Stimulated activated CD8-positive, alpha-beta memory T cell treated with anti-CD3 and anti-CD28 coated beads, Interleukin-12 subunit alpha, Interleukin-12 subunit beta, amount 100 ng/mL, for 1 hour (primary cell): ENCODE measurements at regions not wholly inside any gene's neighbourhood (a gene's known extent, or its start where the extent isn't known, plus 50 kb on each side); places are given as distances from the start of the nearest gene placed in this dataset.
"Not testable (repeated sequence)": the region's sequence is repeated elsewhere in the genome, so short reads cannot be mapped to it uniquely, and the experiment has no call there.

Source experiments
- DNase-seq: peaks from one replicate; pipeline ENCODE4 v3.0.0-alpha.2; 2020; ENCODE audit warnings: low read depth

GRCh38 chr12:131521326-131521725, 189.6 kb upstream of the SFSWAP start:
- DNase-seq, result no peak

DNA sequence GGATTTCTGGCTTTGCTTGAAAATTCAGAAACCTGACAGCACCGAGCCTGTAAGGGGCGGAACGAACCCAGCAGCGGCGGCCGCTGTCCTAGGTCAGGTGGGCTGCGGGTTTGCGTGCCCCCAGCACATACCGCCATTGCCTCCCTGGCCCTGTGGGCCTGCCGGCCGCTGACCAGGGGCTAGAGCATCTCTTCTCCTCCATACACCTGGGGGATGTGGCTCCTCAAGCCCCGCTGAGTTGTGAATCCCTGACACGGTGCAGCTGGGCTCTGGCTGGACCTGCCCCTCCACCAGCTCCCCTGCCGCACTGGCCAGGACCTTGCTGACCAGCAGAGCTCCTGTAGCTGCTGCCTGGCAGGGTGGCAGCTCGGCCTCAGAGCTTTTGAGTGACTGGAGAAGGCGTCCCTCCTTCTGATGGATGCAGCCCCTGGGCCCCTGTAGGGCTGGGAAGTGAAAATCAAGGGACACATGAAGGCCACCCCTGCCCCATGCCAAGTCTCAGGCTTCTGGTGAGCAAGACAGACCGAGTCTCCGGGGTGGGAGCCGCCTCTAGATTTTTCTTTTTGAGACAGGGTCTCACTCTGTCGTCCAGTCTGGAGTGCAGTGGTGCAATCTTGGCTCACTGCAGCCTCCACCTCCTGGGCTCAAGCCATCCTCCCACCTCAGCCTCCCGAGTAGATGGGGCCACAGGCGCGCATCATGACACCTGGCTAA, 184.9 kb upstream of the SFSWAP start:
- no peak for DNase-seq

- DNase-seq, result no peak
Measured at GRCh38 chr12:131527092-131527491, 183.8 kb upstream of the SFSWAP start.

GRCh38 chr12:131527736-131528135, 183.2 kb upstream of the SFSWAP start:
- DNase-seq, result no peak

- no peak for DNase-seq
Measured at GRCh38 chr12:131528144-131528543, 182.7 kb upstream of the SFSWAP start.

DNA sequence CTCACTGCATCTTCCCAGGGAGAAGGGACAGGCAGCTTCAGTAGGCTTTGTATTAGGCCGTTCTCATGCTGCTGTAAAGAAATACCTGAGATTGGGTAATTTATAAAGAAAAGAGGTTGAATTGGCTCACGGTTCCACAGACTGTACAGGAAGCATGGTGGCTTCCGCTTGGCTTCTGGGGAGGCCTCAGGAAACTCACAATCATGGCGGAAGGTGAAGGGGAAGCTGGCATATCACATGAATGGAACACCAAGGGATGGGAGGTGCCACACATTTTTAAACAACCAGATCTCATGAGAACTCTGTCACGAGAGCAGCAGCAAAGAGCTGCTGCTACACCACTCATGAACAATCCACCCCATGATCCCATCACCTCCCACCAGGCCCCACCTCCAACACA, 182.2 kb upstream of the SFSWAP start:
- DNase-seq, result no peak

DNA sequence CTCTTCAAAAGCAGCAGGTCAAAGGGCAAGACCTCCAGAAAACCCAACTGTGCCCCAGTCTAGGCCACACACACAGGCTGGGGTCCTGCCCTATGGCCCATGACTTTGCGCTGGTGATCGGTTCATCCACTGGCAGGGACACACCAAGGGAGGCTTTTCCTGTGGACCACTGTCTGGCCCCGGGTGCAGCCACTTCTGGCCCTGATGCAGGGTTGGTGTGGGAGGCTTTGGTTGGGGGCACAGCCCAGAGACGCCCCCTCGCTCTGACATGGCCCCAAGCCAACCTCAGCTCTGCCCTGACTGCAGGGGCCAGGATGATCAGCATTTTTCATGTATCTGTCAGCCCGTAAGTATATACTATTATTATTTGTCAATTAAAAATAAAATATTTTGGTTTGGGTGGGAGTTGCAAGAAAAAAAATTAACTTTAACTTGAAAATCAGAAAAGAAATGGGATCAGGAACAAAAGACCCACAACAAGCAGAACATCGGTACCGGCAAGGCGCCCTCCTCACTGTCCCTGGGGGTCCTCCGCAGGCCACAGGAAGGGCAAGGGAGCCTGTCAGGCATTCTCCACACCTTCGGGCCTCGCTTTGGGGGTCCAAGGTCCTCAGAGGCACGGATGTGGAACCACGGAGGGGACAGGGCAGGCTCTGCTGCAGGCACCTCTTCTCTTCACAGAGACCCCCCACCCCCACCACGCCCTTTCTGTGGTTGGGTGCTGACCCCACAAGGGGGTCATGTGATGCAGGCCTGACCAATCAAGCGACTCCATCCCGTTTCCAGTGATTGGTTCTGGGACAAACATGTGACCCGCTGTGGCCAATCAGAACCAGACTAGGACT, 181.5 kb upstream of the SFSWAP start:
- DNase-seq, result no peak

DNA sequence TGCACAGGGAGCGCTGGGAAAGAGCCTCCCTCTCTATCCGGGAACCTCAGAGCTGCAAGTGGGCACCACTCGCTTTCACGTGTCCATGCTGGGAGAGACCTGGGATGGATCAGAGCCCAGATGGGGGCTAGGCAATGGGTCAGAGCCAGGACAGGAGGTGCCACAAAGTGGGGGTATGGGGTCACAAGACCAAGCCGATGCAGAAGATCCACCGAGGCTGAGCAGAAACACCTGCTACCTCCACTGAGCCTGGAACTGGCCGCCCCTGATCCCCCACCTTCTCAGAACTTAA, 180.9 kb upstream of the SFSWAP start:
- no peak for DNase-seq

DNA sequence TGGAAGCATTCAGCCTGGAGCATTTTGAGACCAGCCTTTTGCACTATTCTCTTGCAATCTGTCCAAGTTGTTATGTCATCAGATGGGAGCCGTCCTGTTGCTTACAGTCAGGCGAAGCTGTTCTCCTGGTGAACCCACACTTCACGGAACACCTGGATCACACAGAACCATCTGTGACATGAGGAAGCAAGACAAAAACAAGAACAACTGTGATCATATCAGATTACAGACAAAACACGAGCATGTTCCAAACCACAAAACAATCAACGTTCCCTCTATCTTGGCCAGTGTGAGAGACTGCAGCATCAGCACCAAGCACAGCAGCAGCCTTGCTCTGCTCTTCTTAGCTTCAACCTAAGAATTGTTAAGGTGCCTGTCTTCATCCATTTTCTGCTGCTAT, 180.5 kb upstream of the SFSWAP start:
- DNase-seq, result no peak

GRCh38 chr12:131533139-131533538, 177.8 kb upstream of the SFSWAP start:
- no peak for DNase-seq

GRCh38 chr12:131535779-131536178, 175.1 kb upstream of the SFSWAP start:
- no peak for DNase-seq

GRCh38 chr12:131536337-131536736, 174.6 kb upstream of the SFSWAP start:
- no peak for DNase-seq

DNA sequence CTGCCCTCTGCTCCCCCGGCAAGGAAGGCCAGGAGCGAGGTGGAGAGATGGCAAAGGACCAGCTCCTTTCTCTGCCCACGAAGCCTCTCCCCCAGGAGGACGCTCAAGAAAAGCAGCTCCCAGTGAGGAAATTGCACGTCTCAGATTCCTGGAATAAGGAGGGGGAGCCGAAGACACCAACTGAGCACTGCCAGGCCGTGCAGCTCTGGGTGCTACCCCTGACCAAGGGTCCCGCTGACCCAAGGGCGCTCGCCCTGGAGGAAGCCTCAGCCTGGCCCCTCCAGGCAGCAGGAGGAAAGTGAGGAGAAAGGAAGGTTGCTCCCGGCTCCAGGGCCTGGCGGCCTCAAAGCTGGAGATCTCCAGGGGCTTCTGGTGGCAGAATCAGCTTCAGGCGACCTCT, 174.1 kb upstream of the SFSWAP start:
- no peak for DNase-seq

GRCh38 chr12:131537267-131537958, 173.5 kb upstream of the SFSWAP start:
- no peak for DNase-seq

- DNase-seq, result no peak
Measured at GRCh38 chr12:131539381-131539780, 171.5 kb upstream of the SFSWAP start.

GRCh38 chr12:131540138-131540623, 170.7 kb upstream of the SFSWAP start:
- DNase-seq, result no peak

DNA sequence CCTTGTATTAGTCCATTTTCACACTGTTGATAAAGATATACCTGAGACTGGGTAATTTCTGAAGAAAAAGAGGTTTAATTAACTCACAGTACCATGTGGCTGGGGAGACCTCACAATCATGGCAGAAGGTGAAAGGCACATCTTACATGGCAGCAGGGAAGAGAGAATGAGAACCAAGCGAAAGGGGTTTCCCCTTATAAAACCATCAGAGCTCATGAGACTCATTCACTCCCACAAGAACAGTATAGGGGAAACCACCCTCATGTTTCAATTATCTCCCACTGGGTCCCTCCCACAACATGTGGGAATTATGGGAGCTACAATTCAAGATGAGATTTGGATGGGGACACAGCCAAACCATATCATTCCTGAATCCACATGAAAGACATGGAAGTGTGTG, 169.4 kb upstream of the SFSWAP start:
- DNase-seq, result not testable (repeated sequence)

- no peak for DNase-seq
Measured at GRCh38 chr12:131542351-131542750, 168.5 kb upstream of the SFSWAP start.

- no peak for DNase-seq
Measured at GRCh38 chr12:131543040-131543439, 167.8 kb upstream of the SFSWAP start.

DNA sequence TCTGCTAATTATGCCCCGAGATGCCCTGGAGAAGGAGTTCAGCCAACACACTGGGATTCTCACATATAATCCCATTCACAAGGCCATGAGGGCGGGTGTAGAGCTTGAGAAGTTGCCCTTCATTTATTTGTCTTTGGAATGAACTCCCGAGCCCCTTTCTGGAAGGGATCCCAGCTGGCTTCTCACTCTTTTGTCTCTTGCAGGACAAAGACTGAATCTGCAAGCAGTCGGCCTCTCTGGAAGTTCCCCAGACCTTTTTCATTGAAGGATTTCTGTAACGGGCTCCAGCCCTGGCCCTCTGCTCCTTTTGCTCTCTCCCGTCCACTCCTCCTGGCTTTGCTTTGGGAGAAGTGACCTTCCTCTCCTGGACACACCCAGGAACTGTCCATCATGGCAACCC, 163.3 kb upstream of the SFSWAP start:
- DNase-seq, result no peak

DNA sequence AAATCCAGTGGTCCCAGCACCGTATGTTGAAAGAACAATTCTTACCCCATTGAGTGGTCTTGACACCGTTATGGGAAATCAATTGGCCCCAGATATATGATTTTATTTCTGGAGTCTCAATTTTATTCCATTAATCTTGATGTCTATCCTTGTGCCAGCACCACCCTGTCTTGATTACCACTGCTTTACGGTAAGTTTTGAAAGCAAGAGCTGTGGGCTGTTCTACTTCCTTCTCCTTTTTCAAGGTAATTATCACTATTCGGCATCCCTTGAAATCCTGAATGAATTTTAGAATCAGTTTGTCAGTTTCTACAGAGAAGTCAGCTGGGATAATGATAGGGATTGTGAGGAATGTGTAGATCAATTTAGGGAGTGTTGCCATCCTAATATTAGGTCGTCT, 160.8 kb upstream of the SFSWAP start:
- no peak for DNase-seq

DNA sequence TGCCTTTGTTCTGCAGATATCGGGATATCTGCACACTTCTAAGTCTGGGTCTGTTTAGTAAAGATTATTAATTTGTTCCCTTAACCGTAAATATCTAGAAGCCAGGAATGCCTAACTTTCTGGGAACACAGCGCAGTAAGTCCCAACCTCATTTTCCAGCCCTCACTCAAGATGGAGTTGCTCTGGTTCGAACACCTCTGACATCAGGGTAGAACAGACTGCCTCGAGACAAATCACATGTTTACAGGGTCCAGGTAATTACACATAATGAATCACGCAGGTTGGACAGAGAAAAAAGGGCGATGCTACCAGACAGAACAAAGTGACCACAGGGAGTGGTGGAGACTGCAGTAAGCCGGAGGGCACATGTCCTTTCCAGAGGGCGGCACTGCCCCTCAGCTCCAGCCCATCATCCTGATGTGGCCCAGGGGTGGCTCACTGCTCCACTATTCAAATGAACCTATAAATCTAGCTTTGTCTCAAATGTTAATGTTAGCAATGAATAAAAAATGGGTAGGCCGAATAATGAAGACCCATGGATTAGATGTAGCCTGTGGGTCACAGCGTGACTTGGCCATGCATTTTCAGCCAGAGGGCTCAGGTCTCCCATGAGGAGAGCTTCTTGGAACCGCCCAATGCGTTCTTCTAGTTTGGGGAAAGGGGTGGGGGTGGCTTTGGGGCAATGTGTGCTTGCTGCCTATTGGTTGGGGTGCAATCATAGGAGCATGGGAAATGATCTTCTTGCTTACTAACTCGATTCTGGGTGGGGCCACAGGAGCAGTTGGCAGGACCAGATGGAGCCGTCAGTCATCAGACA, 159.0 kb upstream of the SFSWAP start:
- DNase-seq, result no peak
